IPS-NIHi7 (cell line): ENCODE measurements at regions not wholly inside any gene's neighbourhood (a gene's known extent, or its start where the extent isn't known, plus 50 kb on each side); places are given as distances from the start of the nearest gene placed in this dataset.

Experiments used
- DNase-seq: peaks from one replicate; pipeline ENCODE4 v3.0.0; 2012; ENCODE audit warnings: mixed read lengths; ENCODE audit errors: extremely low spot score

DNA sequence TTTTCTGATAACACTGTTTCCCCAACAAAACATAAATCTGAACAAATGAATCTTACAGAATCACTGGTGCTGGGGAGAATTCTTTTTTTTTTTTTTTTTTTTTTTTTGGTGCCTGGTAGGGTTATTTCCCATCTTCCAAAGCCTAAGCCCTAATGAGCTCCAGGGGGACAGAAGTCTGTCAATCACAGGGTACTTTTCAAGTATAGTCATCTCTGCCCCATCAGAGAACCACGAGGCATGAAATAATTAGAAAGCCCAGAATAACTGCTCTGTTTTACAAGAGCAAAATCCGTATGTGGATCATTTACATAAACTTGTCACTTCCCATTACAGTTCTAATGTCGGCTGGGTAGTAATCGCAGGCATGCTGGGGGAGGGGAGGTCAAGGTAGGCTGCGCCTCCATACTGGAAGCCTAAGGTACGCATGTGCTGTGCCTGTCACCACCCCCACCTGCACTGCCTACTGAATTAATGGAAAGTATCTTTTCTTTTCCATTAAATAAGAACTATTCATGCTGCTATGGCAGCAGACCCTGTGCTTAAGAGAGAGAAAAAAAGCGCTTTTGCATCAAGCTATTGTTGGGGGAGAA, 164.7 kb upstream of the LEF1 start:
- DNase-seq = no peak

- DNase-seq = no peak
Measured at GRCh38 chr4:108331905-108332632, 163.3 kb upstream of the LEF1 start.

DNA sequence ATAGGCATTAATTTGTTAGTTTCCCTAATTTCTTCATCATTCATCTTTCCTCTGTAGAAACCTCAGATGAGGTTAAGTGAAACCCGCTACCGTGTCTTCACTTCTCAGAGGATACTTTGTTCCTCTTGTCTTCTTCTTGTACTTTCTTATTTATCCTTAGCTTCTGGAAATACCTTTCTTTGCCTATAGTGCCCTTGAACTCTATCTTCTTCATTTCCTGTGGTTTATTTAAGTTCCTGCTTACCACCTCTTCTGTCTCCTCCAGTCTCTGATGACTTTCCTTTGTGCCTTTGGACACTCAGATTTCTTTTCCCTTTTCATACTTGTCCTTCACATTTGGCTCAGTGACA, 159.6 kb upstream of the LEF1 start:
- no peak for DNase-seq

GRCh38 chr4:108327642-108328382, 159.1 kb upstream of the LEF1 start:
- DNase-seq = no peak

GRCh38 chr4:108325561-108325960, 156.8 kb upstream of the LEF1 start:
- DNase-seq = no peak

GRCh38 chr4:108324450-108324849, 155.7 kb upstream of the LEF1 start:
- DNase-seq = no peak

- no peak for DNase-seq
Measured at GRCh38 chr4:108322497-108322896, 153.8 kb upstream of the LEF1 start.

DNA sequence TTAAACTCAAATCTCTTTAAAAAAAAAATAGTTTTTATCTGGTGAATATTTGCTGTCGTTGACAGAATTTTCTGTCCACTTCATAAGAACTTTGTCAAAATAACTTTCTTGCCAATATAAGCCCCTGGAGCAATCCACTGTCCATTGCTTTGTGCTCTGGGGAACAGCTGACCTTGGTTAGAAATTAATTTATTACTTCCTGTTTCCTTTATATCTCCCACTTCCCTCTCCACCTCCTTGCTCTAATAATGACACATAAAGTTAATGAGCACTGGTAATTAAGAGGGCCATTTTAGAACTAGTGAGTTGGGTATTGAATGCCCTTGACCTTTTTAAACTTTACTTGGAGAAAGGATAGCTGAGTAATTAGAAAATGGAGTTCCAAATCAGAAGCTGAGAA, 151.3 kb upstream of the LEF1 start:
- DNase-seq = no peak

DNA sequence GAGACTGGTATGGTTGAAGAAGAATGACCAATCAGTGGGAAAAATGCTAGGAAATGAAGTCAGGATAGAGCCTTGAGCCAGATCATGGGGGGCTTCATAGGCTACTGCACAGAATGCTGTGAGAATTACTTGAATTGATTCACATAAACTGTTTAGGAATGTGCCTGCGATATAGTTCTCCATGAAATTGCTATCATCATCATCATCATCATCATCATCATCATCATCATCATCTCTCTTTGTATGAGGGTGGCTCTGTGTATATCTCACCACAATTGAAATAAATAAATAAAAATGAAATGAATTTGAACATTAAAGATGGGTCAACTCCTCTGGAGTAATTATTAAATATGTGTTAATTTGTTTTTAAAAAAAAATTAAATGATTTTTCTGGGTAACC, 148.6 kb upstream of the LEF1 start:
- DNase-seq = no peak

- DNase-seq = no peak
Measured at GRCh38 chr4:108315694-108316093, 147.0 kb upstream of the LEF1 start.

GRCh38 chr4:108314900-108315589, 146.3 kb upstream of the LEF1 start:
- no peak for DNase-seq

DNA sequence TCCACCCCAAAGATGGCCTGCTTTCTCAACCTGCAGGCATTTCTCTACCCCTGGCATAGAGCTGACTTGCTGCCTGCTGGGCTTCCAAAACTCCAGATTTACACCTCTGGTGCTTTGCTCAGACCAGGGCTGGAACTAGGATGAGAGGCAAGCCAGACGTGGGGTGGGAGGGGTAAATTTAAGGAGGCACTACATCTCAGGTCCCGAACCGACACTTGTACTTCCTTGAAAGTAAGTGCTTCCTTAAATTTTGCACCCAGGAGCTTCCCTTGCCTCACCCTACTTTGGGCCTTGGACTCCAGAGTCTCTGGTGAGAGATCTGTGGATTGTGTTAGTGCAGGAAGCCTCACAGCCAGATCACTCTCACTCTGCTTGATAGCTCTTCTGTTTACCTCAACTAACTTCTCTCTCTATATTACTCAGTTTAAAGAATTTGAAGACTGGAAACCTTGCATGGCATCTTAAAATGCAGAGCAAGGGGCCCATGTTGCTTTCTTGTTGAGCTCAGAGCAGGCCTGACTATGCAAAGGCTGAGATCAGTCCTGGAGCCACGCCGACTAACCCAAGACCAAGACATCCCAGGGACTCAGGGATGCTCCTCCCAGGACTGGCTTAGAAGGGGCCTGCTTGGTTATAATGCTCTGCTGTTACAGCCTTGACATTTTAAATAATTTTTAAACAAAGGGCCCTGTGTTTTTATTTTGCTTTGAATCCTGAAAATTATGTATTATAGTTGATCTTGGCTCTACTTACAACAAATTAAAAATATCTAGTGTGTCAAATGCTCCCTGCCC, 145.0 kb upstream of the LEF1 start:
- DNase-seq = peak; percentile 32

- no peak for DNase-seq
Measured at GRCh38 chr4:108311313-108311712, 142.6 kb upstream of the LEF1 start.

GRCh38 chr4:108303488-108304177, 134.9 kb upstream of the LEF1 start:
- DNase-seq = peak; percentile 46

- DNase-seq = peak; percentile 16
Measured at GRCh38 chr4:108301545-108302251, 133.0 kb upstream of the LEF1 start.

DNA sequence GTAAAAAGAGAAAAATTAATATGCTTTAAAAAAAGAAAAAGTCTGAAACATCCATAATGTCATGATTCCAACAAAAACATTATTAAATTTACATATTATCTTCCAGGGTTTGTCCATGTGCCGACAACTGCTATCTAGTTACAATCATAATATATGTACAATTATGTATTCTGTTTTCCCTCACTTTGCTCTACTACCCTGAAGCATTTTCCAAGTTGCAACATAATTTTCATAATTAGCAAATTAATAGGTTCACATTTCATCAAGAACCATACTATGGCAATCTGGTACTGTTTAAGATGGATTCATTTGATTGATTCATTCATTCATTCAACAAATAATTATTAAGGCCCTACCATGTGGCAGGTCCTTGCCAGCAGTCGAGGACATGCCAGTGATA, 128.9 kb upstream of the LEF1 start:
- DNase-seq = no peak

- no peak for DNase-seq
Measured at GRCh38 chr4:108292229-108292628, 123.5 kb upstream of the LEF1 start.

DNA sequence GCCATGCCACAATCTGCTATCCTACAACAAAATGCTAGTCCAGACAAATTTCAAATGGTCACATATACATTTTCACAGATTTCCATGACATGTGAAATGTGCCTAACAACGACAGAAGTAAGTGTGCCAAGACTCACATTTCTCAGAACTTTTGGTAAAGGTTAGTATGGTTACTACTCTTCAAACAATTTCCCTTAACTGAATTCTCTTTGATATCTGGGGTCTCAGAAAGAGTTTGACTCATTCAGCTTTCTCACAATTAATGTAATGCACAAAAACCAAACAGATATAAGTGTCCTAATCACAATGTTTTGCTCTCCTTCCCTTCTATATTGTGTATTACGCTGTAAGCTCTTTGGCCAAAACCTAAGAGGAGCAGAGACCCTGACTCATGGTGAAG, 122.4 kb upstream of the LEF1 start:
- DNase-seq = no peak

GRCh38 chr4:108287834-108288413, 119.2 kb upstream of the LEF1 start:
- DNase-seq = no peak

DNA sequence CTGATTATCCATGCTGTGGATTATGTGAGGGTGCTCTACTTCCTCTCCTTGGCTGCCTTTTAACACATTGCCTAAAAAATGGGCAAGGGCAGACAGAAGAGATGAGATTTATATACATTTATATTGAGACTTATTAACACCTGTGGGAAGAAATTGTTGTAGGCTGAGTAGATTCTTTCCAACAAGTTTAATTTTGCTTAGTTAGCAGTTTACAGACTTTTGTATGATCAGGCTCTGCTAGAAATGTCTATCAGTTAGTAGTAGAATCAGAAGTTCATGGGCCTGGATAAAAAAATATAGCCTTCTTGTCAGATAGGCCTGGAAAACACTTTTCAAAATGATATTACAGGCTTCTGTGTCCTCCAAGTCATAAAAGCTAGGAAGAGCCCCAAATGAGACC, 111.3 kb upstream of the LEF1 start:
- DNase-seq = no peak
